Psoas muscle (tissue), 7 donors: ENCODE measurements at regions not wholly inside any gene's neighbourhood (a gene's known extent, or its start where the extent isn't known, plus 50 kb on each side); places are given as distances from the start of the nearest gene placed in this dataset.

Experiments
- ATAC-seq, 4 donors: fragments of 200-7000 bp; cut with Tn5 transposase; one replicate each; pipeline ENCODE4 v1.9.1; 2020; ENCODE audit warnings: moderate library complexity in 3 of 4, mild to moderate bottlenecking in 2 of 4
- DNase-seq, 2 donors: peaks; one replicate each; pipeline ENCODE4 v3.0.0-alpha.2; 2020
- H3K27ac ChIP-seq: fragments of 200-600 bp; one replicate; pipeline ENCODE4 v1.8.0; 2022
- H3K27me3 ChIP-seq, 3 donors: fragments of 200-600 bp in 1 of 3; one replicate each; pipeline versions ENCODE4 v1.6.1 to v1.8.0; 2013 to 2022; ENCODE audit warnings: low read length in 2 of 3, mild to moderate bottlenecking in 2 of 3, moderate library complexity in 1 of 3; ENCODE audit not compliant: insufficient read depth in 3 of 3
- H3K36me3 ChIP-seq, 2 donors: fragments of 200-600 bp in 1 of 2; one replicate each; pipeline versions ENCODE4 v1.6.1 to v1.8.0; 2013 to 2022; ENCODE audit warnings: low read depth in 1 of 2, mild to moderate bottlenecking in 1 of 2, moderate library complexity in 1 of 2; ENCODE audit not compliant: insufficient read depth in 1 of 2
- H3K4me1 ChIP-seq: fragments of 200-600 bp; one replicate; pipeline ENCODE4 v1.8.0; 2022
- H3K4me3 ChIP-seq: fragments of 200-600 bp; one replicate; pipeline ENCODE4 v1.8.0; 2022; ENCODE audit warnings: mild to moderate bottlenecking
- H3K9me3 ChIP-seq: fragments of 200-600 bp; one replicate; pipeline ENCODE4 v1.8.0; 2022
- WGBS, 3 donors: extraction: QIAGEN DNeasy Blood & Tissue Kit; methylation state at CpG; one replicate each; pipeline versions ENCODE4 v1.1.6 to v1.1.7; 2013; 5-methylcytosine and 5-hydroxymethylcytosine counted together
- intact Hi-C, 2 donors: fragments of 100-400 bp; cut with DNase I; formaldehyde crosslinking; loops; one replicate each; pipeline versions ENCODE4 v1.11.0 to v1.14.2; 2022
- TF ChIP-seq, protein P1 (sequence below): fragments of 200-600 bp; IDR thresholded peaks from one replicate; pipeline ENCODE4 v1.8.0; 2022; ENCODE audit warnings: antibody characterized with exemption
- donor health status: healthy with polysubstance abuse.
- donor health status: DM: no; HTN: no; CAD: no; lungs with moderate emphysema.
- donor health status: Bipolar disorder and iron deficiency.
- donor health status: healthy.
- donor health status: DM: yes; HTN: yes; CAD: no.
- donor health status: DM: no; HTN: no; CAD: no.
- donor health status: DM: yes; HTN: yes; CAD: no.

DNA sequence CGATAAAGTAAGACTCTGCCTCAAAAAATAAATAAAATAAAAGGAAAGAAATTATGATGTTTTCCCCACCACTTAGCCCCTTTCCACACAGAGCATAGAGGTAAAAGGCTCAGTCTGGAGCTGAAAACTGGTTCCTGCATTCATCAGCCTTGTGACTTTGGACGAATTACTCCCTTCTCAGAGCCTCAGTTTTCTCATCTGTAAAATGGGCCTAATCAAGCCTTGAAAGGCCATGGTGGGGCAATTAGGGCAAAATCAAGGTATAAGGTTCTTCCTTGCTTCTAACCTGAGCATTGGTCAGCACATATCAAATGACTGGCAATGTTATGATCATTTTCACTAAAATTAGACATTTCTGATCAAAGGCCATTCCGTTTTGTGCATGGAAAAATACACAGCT is 417.7 kb downstream of the MN1 start:
- Histone ChIP-seq H3K36me3 (no peaks in the 10 kb centered on the region), H3K4me1 (no peaks in the 10 kb centered on the region), H3K27me3 (peaks cover 2 to 22% (median 7%) of the 10 kb centered on the region in 3 donors), H3K27ac (no peak overlapping the region), H3K9me3 (no peaks in the 10 kb centered on the region), H3K4me3 (no peak overlapping the region)
- intact Hi-C loops = no loop called here
- TF ChIP-seq, protein P1, sequence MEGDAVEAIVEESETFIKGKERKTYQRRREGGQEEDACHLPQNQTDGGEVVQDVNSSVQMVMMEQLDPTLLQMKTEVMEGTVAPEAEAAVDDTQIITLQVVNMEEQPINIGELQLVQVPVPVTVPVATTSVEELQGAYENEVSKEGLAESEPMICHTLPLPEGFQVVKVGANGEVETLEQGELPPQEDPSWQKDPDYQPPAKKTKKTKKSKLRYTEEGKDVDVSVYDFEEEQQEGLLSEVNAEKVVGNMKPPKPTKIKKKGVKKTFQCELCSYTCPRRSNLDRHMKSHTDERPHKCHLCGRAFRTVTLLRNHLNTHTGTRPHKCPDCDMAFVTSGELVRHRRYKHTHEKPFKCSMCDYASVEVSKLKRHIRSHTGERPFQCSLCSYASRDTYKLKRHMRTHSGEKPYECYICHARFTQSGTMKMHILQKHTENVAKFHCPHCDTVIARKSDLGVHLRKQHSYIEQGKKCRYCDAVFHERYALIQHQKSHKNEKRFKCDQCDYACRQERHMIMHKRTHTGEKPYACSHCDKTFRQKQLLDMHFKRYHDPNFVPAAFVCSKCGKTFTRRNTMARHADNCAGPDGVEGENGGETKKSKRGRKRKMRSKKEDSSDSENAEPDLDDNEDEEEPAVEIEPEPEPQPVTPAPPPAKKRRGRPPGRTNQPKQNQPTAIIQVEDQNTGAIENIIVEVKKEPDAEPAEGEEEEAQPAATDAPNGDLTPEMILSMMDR = no peak
- ATAC-seq (no peak), DNase-seq (no peak)
- 82 to 83% (median 83%) methylated on average over 3 of the region's 3 CpGs for WGBS, 3 donors

DNA sequence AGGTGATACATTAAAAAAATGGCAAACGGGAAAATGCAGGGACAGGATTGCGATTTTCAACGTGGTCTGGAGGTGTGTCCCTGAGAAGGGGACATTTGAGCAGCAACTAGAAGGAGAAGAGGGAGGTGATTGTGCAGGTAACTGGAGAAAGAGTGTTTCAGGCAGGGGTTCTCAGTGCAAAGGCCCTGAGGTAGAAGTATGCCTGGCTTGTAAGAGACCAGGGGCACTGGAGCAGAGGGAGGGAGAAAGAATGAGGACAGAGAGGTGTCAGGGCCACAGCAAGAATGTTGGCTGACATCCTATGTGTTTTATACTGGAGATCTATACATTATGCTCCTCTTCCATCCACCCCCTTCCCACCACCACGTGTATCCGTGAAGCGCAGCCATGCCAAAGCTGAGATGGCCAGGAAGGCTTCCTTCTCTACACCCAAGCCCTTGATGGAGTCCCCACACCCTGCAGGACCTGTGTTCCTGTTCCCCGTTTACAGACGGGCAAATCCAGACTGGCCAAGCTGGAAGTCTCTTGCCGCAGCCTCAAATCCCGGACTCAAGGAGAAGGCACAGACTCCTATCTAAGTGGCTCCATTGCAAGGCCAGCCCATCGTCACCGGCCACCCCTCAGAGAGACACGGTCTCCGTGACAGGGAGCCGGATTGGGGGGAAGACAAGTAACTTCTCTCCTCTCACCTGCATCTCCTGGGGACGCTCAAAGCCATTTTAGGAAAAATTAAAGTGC is 416.1 kb downstream of the MN1 start:
- H3K4me3 ChIP-seq = no peak overlapping the region
- peaks cover 2 to 29% (median 7%) of the 10 kb centered on the region in 3 donors for H3K27me3 ChIP-seq
- H3K9me3 ChIP-seq = no peaks in the 10 kb centered on the region
- TF ChIP-seq, protein P1 = no peak
- H3K36me3 ChIP-seq = no peaks in the 10 kb centered on the region
- intact Hi-C loops = no loop called here
- H3K4me1 ChIP-seq = no peaks in the 10 kb centered on the region
- H3K27ac ChIP-seq = no peak overlapping the region
- DNase-seq (no peak), ATAC-seq (no peak)
- 83 to 86% (median 84%) methylated on average over 16 of the region's 16 CpGs for WGBS, 3 donors

DNA sequence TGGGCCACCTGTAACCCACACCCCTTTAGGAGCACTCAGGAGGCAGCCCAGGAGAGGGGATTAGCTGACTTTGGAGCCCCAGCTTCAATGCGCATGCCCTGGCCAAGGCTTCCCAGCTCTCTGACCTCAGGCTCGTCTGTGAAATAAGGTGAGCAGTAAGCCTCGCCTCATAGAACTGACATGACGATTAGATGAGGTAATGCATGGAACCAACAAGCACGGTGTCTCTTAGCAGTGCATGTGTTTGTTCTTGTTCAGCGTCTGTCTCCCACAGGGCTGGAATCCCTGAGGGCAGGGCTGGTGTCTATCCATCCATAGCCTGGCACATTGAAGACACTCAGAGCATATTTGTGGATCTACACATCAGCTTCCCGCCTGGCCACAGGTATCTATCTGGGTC is 415.4 kb downstream of the MN1 start:
- intact Hi-C loops = no loop called here
- WGBS, 3 donors = 67 to 74% (median 71%) methylated on average over 7 of the region's 7 CpGs
- no peak for ATAC-seq

DNA sequence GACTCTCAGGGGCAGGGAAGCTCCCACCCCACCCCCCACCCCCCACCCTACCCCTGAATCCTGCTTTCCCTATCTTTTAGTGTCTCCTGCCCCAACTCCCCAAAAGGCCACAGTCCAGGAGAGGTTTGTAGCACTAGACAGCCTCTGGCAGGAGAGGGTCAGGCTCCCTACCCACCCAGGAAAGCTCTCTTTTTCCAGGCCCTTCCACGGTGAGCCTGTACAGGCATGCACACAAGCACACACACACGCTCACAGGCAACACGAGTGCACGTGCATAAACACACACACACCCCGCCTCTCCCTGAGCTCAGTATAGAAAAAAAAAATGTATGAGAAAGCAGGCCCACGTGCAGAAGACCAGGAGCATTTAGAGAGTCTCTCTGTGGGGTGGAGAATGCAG is 414.0 kb downstream of the MN1 start:
- no peaks in the 10 kb centered on the region for H3K36me3 ChIP-seq
- DNase-seq = no peak
- no peak for ATAC-seq
- WGBS, 3 donors = 47 to 58% (median 51%) methylated on average over 6 of the region's 6 CpGs
- H3K4me3 ChIP-seq = no peak overlapping the region
- no peaks in the 10 kb centered on the region for H3K4me1 ChIP-seq
- H3K27ac ChIP-seq = no peak overlapping the region
- TF ChIP-seq, protein P1 = no peak
- no peaks in the 10 kb centered on the region for H3K9me3 ChIP-seq
- H3K27me3 ChIP-seq = peaks cover 2 to 31% (median 7%) of the 10 kb centered on the region in 3 donors
- intact Hi-C loops = no loop called here

More for the DNA sequence above, 415.4 kb downstream of the MN1 start:
- H3K9me3 ChIP-seq = no peaks in the 10 kb centered on the region
- TF ChIP-seq, protein P1 = no peak
- peaks cover 2 to 31% (median 7%) of the 10 kb centered on the region in 3 donors for H3K27me3 ChIP-seq
- no peak overlapping the region for H3K4me3 ChIP-seq
- H3K27ac ChIP-seq = no peak overlapping the region
- no peak for DNase-seq
- no peaks in the 10 kb centered on the region for H3K4me1 ChIP-seq
- no peaks in the 10 kb centered on the region for H3K36me3 ChIP-seq
